HEK293 (cell line): ENCODE measurements at regions not wholly inside any gene's neighbourhood (a gene's known extent, or its start where the extent isn't known, plus 50 kb on each side); places are given as distances from the start of the nearest gene placed in this dataset.

ENCODE experiments used
- CTCF ChIA-PET: fragments of 350-600 bp; formaldehyde crosslinking; extraction: SDS; loops from one replicate; lab custom pipeline; 2021; ENCODE audit warnings: antibody characterized with exemption; lab: Yijun Ruan, JAX
- POLR2A ChIA-PET: fragments of 300-600 bp; formaldehyde crosslinking; extraction: SDS; loops from one replicate; lab custom pipeline; 2020; ENCODE audit warnings: antibody characterized with exemption, inconsistent platforms; lab: Yijun Ruan, JAX
- H3K27ac ChIP-seq: fragments of 200-500 bp; sonication (Bioruptor generic); 2 replicates; pipeline ENCODE4 v1.5.1; 2014; ENCODE audit warnings: low read depth, low read length, control low read depth, inconsistent platforms; ENCODE audit errors: extremely low read depth
- H3K36me3 ChIP-seq, 2 experiments: fragments of 200-500 bp in 1 of 2; sonication (Bioruptor generic) in 1 of 2; 1 replicate in 1 of 2; 2 replicates in 1 of 2; pipeline ENCODE4 v1.5.1; 2014 to 2017; ENCODE audit warnings: inconsistent platforms in 2 of 2, low read length in 2 of 2; ENCODE audit not compliant: control insufficient read depth in 2 of 2, insufficient read depth in 1 of 2
- H3K4me1 ChIP-seq: fragments of 200-500 bp; sonication (Bioruptor generic); 2 replicates; pipeline ENCODE4 v1.5.1; 2014; ENCODE audit warnings: mild to moderate bottlenecking, low read length, inconsistent platforms; ENCODE audit not compliant: control insufficient read depth, insufficient read depth
- H3K4me3 ChIP-seq: 2 replicates; pipeline ENCODE4 v1.5.1; 2011; ENCODE audit warnings: low read depth, mild to moderate bottlenecking, control low read depth, low read length, moderate library complexity
- H3K9me3 ChIP-seq: fragments of 200-500 bp; sonication (Bioruptor generic); 2 replicates; pipeline ENCODE4 v1.5.1; 2014; ENCODE audit warnings: low read depth, low read length, inconsistent platforms; ENCODE audit not compliant: control insufficient read depth, insufficient read depth
- GLI2 ChIP-seq: fragments of 450-650 bp; formaldehyde crosslinking; IDR thresholded peaks from 2 replicates; pipeline ENCODE4; 2017; ENCODE audit warnings: missing biosample characterization, missing genetic modification characterization, low read depth, borderline replicate concordance
- GLI4 ChIP-seq: fragments of 450-650 bp; formaldehyde crosslinking; IDR thresholded peaks from 2 replicates; pipeline ENCODE4 v1.5.1; 2016; ENCODE audit warnings: missing biosample characterization, missing genetic modification characterization
- KLF9 ChIP-seq: fragments of 450-650 bp; formaldehyde crosslinking; IDR thresholded peaks from 2 replicates; pipeline ENCODE4 v1.5.1; 2016; ENCODE audit warnings: missing biosample characterization, missing genetic modification characterization, low read depth
- PRDM6 ChIP-seq: fragments of 450-650 bp; formaldehyde crosslinking; IDR thresholded peaks from 2 replicates; pipeline ENCODE4 v1.5.1; 2017; ENCODE audit warnings: missing biosample characterization, missing genetic modification characterization
- ZBTB7A ChIP-seq: fragments of 450-650 bp; formaldehyde crosslinking; IDR thresholded peaks from 2 replicates; pipeline ENCODE4 v1.5.1; 2016; ENCODE audit warnings: low read depth, missing biosample characterization, missing genetic modification characterization
- ZIC2 ChIP-seq: fragments of 450-650 bp; formaldehyde crosslinking; IDR thresholded peaks from 2 replicates; pipeline ENCODE4 v1.5.1; 2016; ENCODE audit warnings: missing biosample characterization, missing genetic modification characterization
- ZNF148 ChIP-seq: fragments of 450-650 bp; formaldehyde crosslinking; IDR thresholded peaks from 2 replicates; pipeline ENCODE4 v1.5.0; 2017; ENCODE audit warnings: missing biosample characterization, missing genetic modification characterization, borderline replicate concordance
- ZNF175 ChIP-seq: fragments of 450-650 bp; formaldehyde crosslinking; IDR thresholded peaks from 2 replicates; pipeline ENCODE4 v1.5.1; 2016; ENCODE audit warnings: missing biosample characterization, missing genetic modification characterization
- ZNF350 ChIP-seq: fragments of 450-650 bp; formaldehyde crosslinking; IDR thresholded peaks from 2 replicates; pipeline ENCODE4 v1.5.0; 2017; ENCODE audit warnings: missing biosample characterization, mild to moderate bottlenecking, missing genetic modification characterization
- ZNF416 ChIP-seq: fragments of 450-650 bp; formaldehyde crosslinking; IDR thresholded peaks from 2 replicates; pipeline ENCODE4 v1.5.1; 2016; ENCODE audit warnings: missing biosample characterization, missing genetic modification characterization
- ZNF518A ChIP-seq: fragments of 450-650 bp; formaldehyde crosslinking; conservative IDR thresholded peaks from 2 replicates; pipeline ENCODE4 v1.5.1; 2016; ENCODE audit warnings: low read depth, missing biosample characterization, missing genetic modification characterization
- ZNF521 ChIP-seq: fragments of 450-650 bp; formaldehyde crosslinking; IDR thresholded peaks from 2 replicates; pipeline ENCODE4 v1.5.1; 2017; ENCODE audit warnings: missing biosample characterization, mild to moderate bottlenecking, missing genetic modification characterization
- ZNF558 ChIP-seq: fragments of 450-650 bp; formaldehyde crosslinking; IDR thresholded peaks from 2 replicates; pipeline ENCODE4 v1.5.1; 2016; ENCODE audit warnings: missing biosample characterization, missing genetic modification characterization
- ZNF560 ChIP-seq: fragments of 450-650 bp; formaldehyde crosslinking; IDR thresholded peaks from 2 replicates; pipeline ENCODE4 v1.5.1; 2017; ENCODE audit warnings: missing biosample characterization, missing genetic modification characterization, borderline replicate concordance
- ZNF670 ChIP-seq: fragments of 450-650 bp; formaldehyde crosslinking; IDR thresholded peaks from 2 replicates; pipeline ENCODE4 v1.5.1; 2016; ENCODE audit warnings: missing biosample characterization, missing genetic modification characterization, low read depth
- ZNF843 ChIP-seq: fragments of 450-650 bp; formaldehyde crosslinking; IDR thresholded peaks from 2 replicates; pipeline ENCODE4 v1.5.1; 2016; ENCODE audit warnings: missing biosample characterization, missing genetic modification characterization
- ZSCAN4 ChIP-seq: fragments of 450-650 bp; formaldehyde crosslinking; IDR thresholded peaks from 2 replicates; pipeline ENCODE4 v1.5.1; 2017; ENCODE audit warnings: missing biosample characterization, missing genetic modification characterization

- Histone ChIP-seq H3K9me3 (no peaks in the 10 kb centered on the region), H3K4me1 (no peaks in the 10 kb centered on the region), H3K4me3 (no peak overlapping the region), H3K27ac (no peak overlapping the region), H3K36me3 (no peaks in the 10 kb centered on the region)
- ChIA-PET POLR2A (no interaction called here), CTCF (interaction anchor here (0.6 to 1.0 kb wide), 3 partner anchors 12 to 464 kb away, joined by 3 to 4 read pairs (median 3); no protein-coding TSS in a partner anchor)
- TF ChIP-seq GLI4 (tag by site-specific recombination): no peak
- TF ChIP-seq ZNF670: no peak
- TF ChIP-seq ZNF558: no peak
- no peak for TF ChIP-seq ZNF350 (tag by site-specific recombination)
- no peak for TF ChIP-seq ZSCAN4 (tag by site-specific recombination)
- TF ChIP-seq ZNF560 (tag by site-specific recombination): no peak
- no peak for TF ChIP-seq KLF9 (tag by site-specific recombination)
- no peak for TF ChIP-seq ZNF518A (tag by site-specific recombination)
- no peak for TF ChIP-seq ZNF148
- TF ChIP-seq ZIC2 (tag by site-specific recombination): no peak
- TF ChIP-seq ZNF175 (tag by site-specific recombination): no peak
- TF ChIP-seq ZBTB7A: no peak
These were observed 619.0 kb upstream of the AGTR1 start for GRCh38 chr3:148078658-148079057.

GRCh38 chr3:148079370-148079769 lies 618.3 kb upstream of the AGTR1 start:
- Histone ChIP-seq H3K9me3 (no peaks in the 10 kb centered on the region), H3K36me3 (no peaks in the 10 kb centered on the region), H3K4me1 (no peaks in the 10 kb centered on the region), H3K4me3 (no peak overlapping the region), H3K27ac (no peak overlapping the region)
- ChIA-PET POLR2A (no interaction called here), CTCF (interaction anchor here (0.7 kb wide), 1 partner anchor 465 kb away, joined by 3 read pairs; no protein-coding TSS in a partner anchor)
- no peak for TF ChIP-seq ZNF843 (tag by site-specific recombination)
- TF ChIP-seq GLI2: no peak
- peak; percentile 38; the same call in 1 of the 2 replicates for TF ChIP-seq ZSCAN4 (tag by site-specific recombination)
- TF ChIP-seq ZNF416 (tag by site-specific recombination): no peak
- no peak for TF ChIP-seq PRDM6 (tag by site-specific recombination)
- TF ChIP-seq ZNF521 (tag by site-specific recombination): no peak
